ENCODE measurements at regions not wholly inside any gene's neighbourhood (a gene's known extent, or its start where the extent isn't known, plus 50 kb on each side); places are given as distances from the start of the nearest gene placed in this dataset.

GRCh38 chr9:104025104-104025503 is 69.0 kb upstream of the SMC2 start:
- ChIA-PET CTCF (no interaction called here), POLR2A (no interaction called here)
- no peak for TF ChIP-seq CTCF (IDR thresholded peaks at IDR 0.05; ENCODE audit: control extremely low read depth, extremely low read depth, low read depth, missing control alignments)
- no peak for DNase-seq (ENCODE audit: extremely low spot score)

- TF ChIP-seq CTCF (IDR thresholded peaks at IDR 0.05; ENCODE audit: control extremely low read depth, extremely low read depth, low read depth, missing control alignments), result no peak
- ChIA-PET CTCF (no interaction called here), POLR2A (no interaction called here)
- no peak for DNase-seq (ENCODE audit: extremely low spot score)
Measured at GRCh38 chr9:104025945-104026344, 68.2 kb upstream of the SMC2 start.

GRCh38 chr9:104027295-104027694 is 66.8 kb upstream of the SMC2 start:
- CTCF ChIA-PET, result interaction anchor here (0.7 to 2.5 kb wide), 3 partner anchors 8 to 16 kb away, joined by 3 to 6 read pairs (median 3); no protein-coding TSS in a partner anchor
- DNase-seq (ENCODE audit: extremely low spot score), result no peak
- no peak for TF ChIP-seq CTCF (IDR thresholded peaks at IDR 0.05; ENCODE audit: control extremely low read depth, extremely low read depth, low read depth, missing control alignments)
- POLR2A ChIA-PET, result no interaction called here

- no peak for TF ChIP-seq CTCF (IDR thresholded peaks at IDR 0.05; ENCODE audit: control extremely low read depth, extremely low read depth, low read depth, missing control alignments)
- no peak for DNase-seq (ENCODE audit: extremely low spot score)
- ChIA-PET CTCF (interaction anchor here (1.0 to 2.5 kb wide), 2 partner anchors 10 to 22 kb away, joined by 3 to 6 read pairs; no protein-coding TSS in a partner anchor), POLR2A (no interaction called here)
Measured at GRCh38 chr9:104028827-104029226, 65.3 kb upstream of the SMC2 start.

All from GM10248 (cell line).